Peyer's patch (tissue), 4 donors: ENCODE measurements at regions not wholly inside any gene's neighbourhood (a gene's known extent, or its start where the extent isn't known, plus 50 kb on each side); places are given as distances from the start of the nearest gene placed in this dataset.

ENCODE experiments used
- POLR2A ChIP-seq, 2 donors: fragments of 450-650 bp; IDR thresholded peaks; one replicate each; pipeline ENCODE4 v1.5.1; 2017; ENCODE audit warnings: antibody characterized with exemption in 2 of 2, mild to moderate bottlenecking in 2 of 2, moderate library complexity in 2 of 2
- TF ChIP-seq, protein P1 (sequence below), 6 experiments: fragments of 450-650 bp in 4 of 6; fragments of 200-600 bp in 2 of 6; sonication (generic) in 1 of 6; IDR thresholded peaks; one replicate each; pipeline ENCODE4 v1.5.1; 2017 to 2019; ENCODE audit warnings: antibody characterized with exemption in 6 of 6, mild to moderate bottlenecking in 3 of 6, moderate library complexity in 1 of 6

DNA sequence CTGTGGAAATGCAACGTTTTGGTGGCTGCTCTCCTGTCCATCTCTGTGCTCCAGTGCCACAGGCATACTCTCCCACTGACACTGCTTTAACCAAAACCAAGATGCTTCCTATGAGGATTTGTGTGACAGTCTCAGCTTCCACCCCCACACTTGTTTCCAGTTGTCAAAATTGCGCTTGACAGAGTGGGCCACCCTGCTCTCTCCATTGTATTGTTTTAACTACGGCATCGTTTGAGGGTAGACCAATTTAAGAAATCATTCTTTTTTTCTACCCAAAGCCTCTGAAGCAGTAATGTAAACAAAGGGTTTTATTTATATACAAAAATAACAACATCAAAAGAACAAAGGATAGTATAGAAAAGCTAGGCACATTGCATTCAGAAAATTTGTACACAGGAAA is 178.0 kb downstream of the INHBA start:
- TF ChIP-seq, protein P1, sequence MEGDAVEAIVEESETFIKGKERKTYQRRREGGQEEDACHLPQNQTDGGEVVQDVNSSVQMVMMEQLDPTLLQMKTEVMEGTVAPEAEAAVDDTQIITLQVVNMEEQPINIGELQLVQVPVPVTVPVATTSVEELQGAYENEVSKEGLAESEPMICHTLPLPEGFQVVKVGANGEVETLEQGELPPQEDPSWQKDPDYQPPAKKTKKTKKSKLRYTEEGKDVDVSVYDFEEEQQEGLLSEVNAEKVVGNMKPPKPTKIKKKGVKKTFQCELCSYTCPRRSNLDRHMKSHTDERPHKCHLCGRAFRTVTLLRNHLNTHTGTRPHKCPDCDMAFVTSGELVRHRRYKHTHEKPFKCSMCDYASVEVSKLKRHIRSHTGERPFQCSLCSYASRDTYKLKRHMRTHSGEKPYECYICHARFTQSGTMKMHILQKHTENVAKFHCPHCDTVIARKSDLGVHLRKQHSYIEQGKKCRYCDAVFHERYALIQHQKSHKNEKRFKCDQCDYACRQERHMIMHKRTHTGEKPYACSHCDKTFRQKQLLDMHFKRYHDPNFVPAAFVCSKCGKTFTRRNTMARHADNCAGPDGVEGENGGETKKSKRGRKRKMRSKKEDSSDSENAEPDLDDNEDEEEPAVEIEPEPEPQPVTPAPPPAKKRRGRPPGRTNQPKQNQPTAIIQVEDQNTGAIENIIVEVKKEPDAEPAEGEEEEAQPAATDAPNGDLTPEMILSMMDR (IDR thresholded peaks at IDR 0.05) = no peak
- TF ChIP-seq POLR2A (IDR thresholded peaks at IDR 0.05) = no peak
